ENCODE measurements at regions not wholly inside any gene's neighbourhood (a gene's known extent, or its start where the extent isn't known, plus 50 kb on each side); places are given as distances from the start of the nearest gene placed in this dataset.
"Not testable (repeated sequence)": the region's sequence is repeated elsewhere in the genome, so short reads cannot be mapped to it uniquely, and the experiment has no call there.

GRCh38 chr10:4398602-4399001 is 427.4 kb upstream of the AKR1E2 start:
- no peak for DNase-seq (ENCODE audit: low read depth in 2 of 2, low spot score in 1 of 2)

- no peak for DNase-seq (ENCODE audit: low read depth in 2 of 2, low spot score in 1 of 2)
Measured at GRCh38 chr10:4397337-4397736, 428.7 kb upstream of the AKR1E2 start.

- DNase-seq (ENCODE audit: low read depth in 2 of 2, low spot score in 1 of 2): no peak
Measured at GRCh38 chr10:4396401-4397283, 429.4 kb upstream of the AKR1E2 start.

- DNase-seq (ENCODE audit: low read depth in 2 of 2, low spot score in 1 of 2): no peak
Measured at GRCh38 chr10:4395731-4396130, 430.3 kb upstream of the AKR1E2 start.

- not testable (repeated sequence) for DNase-seq (ENCODE audit: low read depth in 2 of 2, low spot score in 1 of 2)
Measured at GRCh38 chr10:4394455-4394854, 431.6 kb upstream of the AKR1E2 start.

GRCh38 chr10:4391683-4392082 is 434.3 kb upstream of the AKR1E2 start:
- DNase-seq (ENCODE audit: low read depth in 2 of 2, low spot score in 1 of 2): no peak

GRCh38 chr10:4390219-4390618 is 435.8 kb upstream of the AKR1E2 start:
- DNase-seq (ENCODE audit: low read depth in 2 of 2, low spot score in 1 of 2): no peak

GRCh38 chr10:4385231-4385870 is 440.7 kb upstream of the AKR1E2 start:
- no peak for DNase-seq (ENCODE audit: low read depth in 2 of 2, low spot score in 1 of 2)

GRCh38 chr10:4384245-4384644 is 441.8 kb upstream of the AKR1E2 start:
- DNase-seq (ENCODE audit: low read depth in 2 of 2, low spot score in 1 of 2): no peak

GRCh38 chr10:4383651-4384098 is 442.3 kb upstream of the AKR1E2 start:
- DNase-seq (ENCODE audit: low read depth in 2 of 2, low spot score in 1 of 2): no peak

GRCh38 chr10:4382811-4383210 is 443.2 kb upstream of the AKR1E2 start:
- no peak for DNase-seq (ENCODE audit: low read depth in 2 of 2, low spot score in 1 of 2)

- DNase-seq (ENCODE audit: low read depth in 2 of 2, low spot score in 1 of 2): no peak
Measured at GRCh38 chr10:4373612-4374011, 452.4 kb upstream of the AKR1E2 start.

GRCh38 chr10:4373098-4373497 is 452.9 kb upstream of the AKR1E2 start:
- no peak for DNase-seq (ENCODE audit: low read depth in 2 of 2, low spot score in 1 of 2)

- no peak for DNase-seq (ENCODE audit: low read depth in 2 of 2, low spot score in 1 of 2)
Measured at GRCh38 chr10:4372601-4373000, 453.4 kb upstream of the AKR1E2 start.

GRCh38 chr10:4371691-4372295 is 454.2 kb upstream of the AKR1E2 start:
- no peak for DNase-seq (ENCODE audit: low read depth in 2 of 2, low spot score in 1 of 2)

- DNase-seq (ENCODE audit: low read depth in 2 of 2, low spot score in 1 of 2): no peak
Measured at GRCh38 chr10:4370376-4370775, 455.6 kb upstream of the AKR1E2 start.

- DNase-seq (ENCODE audit: low read depth in 2 of 2, low spot score in 1 of 2): no peak
Measured at GRCh38 chr10:4361581-4361980, 464.4 kb upstream of the AKR1E2 start.

GRCh38 chr10:4359003-4359402 is 467.0 kb upstream of the AKR1E2 start:
- DNase-seq (ENCODE audit: low read depth in 2 of 2, low spot score in 1 of 2): no peak

GRCh38 chr10:4357911-4358310 is 468.1 kb upstream of the AKR1E2 start:
- no peak for DNase-seq (ENCODE audit: low read depth in 2 of 2, low spot score in 1 of 2)

GRCh38 chr10:4355350-4355749 is 470.7 kb upstream of the AKR1E2 start:
- no peak for DNase-seq (ENCODE audit: low read depth in 2 of 2, low spot score in 1 of 2)

- DNase-seq (ENCODE audit: low read depth in 2 of 2, low spot score in 1 of 2): no peak
Measured at GRCh38 chr10:4354382-4354812, 471.6 kb upstream of the AKR1E2 start.

GRCh38 chr10:4353964-4354363 is 472.0 kb upstream of the AKR1E2 start:
- no peak for DNase-seq (ENCODE audit: low read depth in 2 of 2, low spot score in 1 of 2)

All from stimulated activated CD8-positive, alpha-beta memory T cell treated with anti-CD3 and anti-CD28 coated beads, Interleukin-4, amount 100 ng/mL, for 4 hours (primary cell).